CD4-positive, CD25-positive, alpha-beta regulatory T cell (primary cell): ENCODE measurements at regions not wholly inside any gene's neighbourhood (a gene's known extent, or its start where the extent isn't known, plus 50 kb on each side); places are given as distances from the start of the nearest gene placed in this dataset.
"Not testable (repeated sequence)": the region's sequence is repeated elsewhere in the genome, so short reads cannot be mapped to it uniquely, and the experiment has no call there.

Source experiments
- ATAC-seq, 2 donors: fragments of 150-1000 bp; cut with Tn5 transposase; one replicate each; pipeline ENCODE4 v1.10.0; 2021; ENCODE audit warnings: low read depth in 2 of 2, moderate number of reproducible peaks in 2 of 2, moderate library complexity in 1 of 2
- DNase-seq, 3 donors: peaks; one replicate each; pipeline versions ENCODE4 v3.0.0 to v3.0.0-alpha.2; 2012 to 2022; ENCODE audit warnings: mixed read lengths in 1 of 3
- H3K27ac ChIP-seq: one replicate; pipeline ENCODE4 v1.7.0; 2013; ENCODE audit warnings: mild to moderate bottlenecking, low read length; ENCODE audit not compliant: insufficient read depth, poor library complexity, severe bottlenecking
- H3K27me3 ChIP-seq: one replicate; pipeline ENCODE4 v1.7.0; 2013; ENCODE audit warnings: low read length; ENCODE audit not compliant: control insufficient read depth, insufficient read depth
- H3K36me3 ChIP-seq: one replicate; pipeline ENCODE4 v1.7.0; 2013; ENCODE audit warnings: mild to moderate bottlenecking, low read length, moderate library complexity; ENCODE audit not compliant: control insufficient read depth, insufficient read depth
- H3K4me1 ChIP-seq: 2 replicates; pipeline ENCODE4 v1.7.0; 2013; ENCODE audit warnings: mild to moderate bottlenecking, low read length; ENCODE audit not compliant: insufficient read depth, control insufficient read depth, poor library complexity, severe bottlenecking
- H3K4me3 ChIP-seq: one replicate; pipeline ENCODE4 v1.7.0; 2013; ENCODE audit warnings: low read depth, mild to moderate bottlenecking, low read length, moderate library complexity
- H3K9me3 ChIP-seq, 2 experiments: 1 replicate in 1 of 2; 2 replicates in 1 of 2; pipeline ENCODE4 v1.7.0; 2013; ENCODE audit warnings: low read length in 2 of 2, mild to moderate bottlenecking in 1 of 2, moderate library complexity in 1 of 2; ENCODE audit not compliant: control insufficient read depth in 2 of 2
- H3K27ac Mint-ChIP-seq, 3 donors: one replicate each; pipeline ENCODE4 v1.8.0; 2020 to 2022; ENCODE audit warnings: mild to moderate bottlenecking in 3 of 3, mixed read lengths in 3 of 3, moderate library complexity in 2 of 3
- H3K27me3 Mint-ChIP-seq: one replicate; pipeline ENCODE4 v1.8.0; 2022; ENCODE audit warnings: mild to moderate bottlenecking, mixed read lengths
- H3K36me3 Mint-ChIP-seq: one replicate; pipeline ENCODE4 v1.8.0; 2020; ENCODE audit warnings: mixed read lengths
- H3K4me1 Mint-ChIP-seq, 4 donors: one replicate each; pipeline ENCODE4 v1.8.0; 2020 to 2022; ENCODE audit warnings: mixed read lengths in 4 of 4, mild to moderate bottlenecking in 1 of 4
- H3K4me3 Mint-ChIP-seq, 4 donors: one replicate each; pipeline ENCODE4 v1.8.0; 2020 to 2022; ENCODE audit warnings: mild to moderate bottlenecking in 4 of 4, mixed read lengths in 4 of 4, moderate library complexity in 3 of 4
- H3K9me3 Mint-ChIP-seq, 7 donors: one replicate each; pipeline ENCODE4 v1.8.0; 2020 to 2022; ENCODE audit warnings: mixed read lengths in 7 of 7, mild to moderate bottlenecking in 3 of 7, moderate library complexity in 2 of 7

GRCh38 chr12:114038962-114039361, 72.8 kb upstream of the RBM19 start:
- Mint-ChIP-seq H3K9me3 (no peaks in the 10 kb centered on the region), H3K27ac (no peak overlapping the region), H3K4me1 (no peaks in the 10 kb centered on the region), H3K4me3 (no peak overlapping the region), H3K36me3 (no peaks in the 10 kb centered on the region), H3K27me3 (no peaks in the 10 kb centered on the region)
- no peaks in the 10 kb centered on the region for H3K4me1 ChIP-seq
- no peak for ATAC-seq
- H3K9me3 ChIP-seq: no peaks in the 10 kb centered on the region
- peaks cover 2% of the 10 kb centered on the region for H3K27me3 ChIP-seq
- H3K4me3 ChIP-seq: no peak overlapping the region
- DNase-seq: no peak
- no peaks in the 10 kb centered on the region for H3K36me3 ChIP-seq
- no peak overlapping the region for H3K27ac ChIP-seq

GRCh38 chr12:114032801-114033200, 66.7 kb upstream of the RBM19 start:
- Histone ChIP-seq H3K27ac (no peak overlapping the region), H3K4me1 (no peaks in the 10 kb centered on the region), H3K4me3 (no peak overlapping the region), H3K27me3 (peaks cover 2% of the 10 kb centered on the region), H3K9me3 (no peaks in the 10 kb centered on the region), H3K36me3 (no peaks in the 10 kb centered on the region)
- DNase-seq (no peak), ATAC-seq (no peak)
- H3K4me3 Mint-ChIP-seq: no peak overlapping the region
- H3K9me3 Mint-ChIP-seq: no peaks in the 10 kb centered on the region
- H3K4me1 Mint-ChIP-seq: no peaks in the 10 kb centered on the region
- H3K36me3 Mint-ChIP-seq: no peaks in the 10 kb centered on the region
- no peak overlapping the region for H3K27ac Mint-ChIP-seq
- peaks cover 6% of the 10 kb centered on the region for H3K27me3 Mint-ChIP-seq

GRCh38 chr12:114030451-114030850, 64.3 kb upstream of the RBM19 start:
- no peaks in the 10 kb centered on the region for H3K36me3 Mint-ChIP-seq
- no peak overlapping the region for H3K27ac Mint-ChIP-seq
- Histone ChIP-seq H3K36me3 (no peaks in the 10 kb centered on the region), H3K27me3 (peaks cover 2% of the 10 kb centered on the region), H3K4me3 (no peak overlapping the region), H3K27ac (no peak overlapping the region), H3K4me1 (no peaks in the 10 kb centered on the region), H3K9me3 (no peaks in the 10 kb centered on the region)
- H3K4me1 Mint-ChIP-seq: no peaks in the 10 kb centered on the region
- DNase-seq (no peak), ATAC-seq (no peak)
- no peak overlapping the region for H3K4me3 Mint-ChIP-seq
- peaks cover 6% of the 10 kb centered on the region for H3K27me3 Mint-ChIP-seq
- peaks cover 0 to 1% (median 0%) of the 10 kb centered on the region in 7 donors for H3K9me3 Mint-ChIP-seq

GRCh38 chr12:114026805-114027204, 60.7 kb upstream of the RBM19 start:
- Mint-ChIP-seq H3K36me3 (no peaks in the 10 kb centered on the region), H3K4me3 (no peak overlapping the region), H3K4me1 (no peaks in the 10 kb centered on the region), H3K27ac (no peak overlapping the region), H3K9me3 (peaks cover 0 to 3% (median 0%) of the 10 kb centered on the region in 7 donors), H3K27me3 (no peaks in the 10 kb centered on the region)
- Histone ChIP-seq H3K4me1 (no peaks in the 10 kb centered on the region), H3K27ac (no peak overlapping the region), H3K9me3 (no peaks in the 10 kb centered on the region), H3K4me3 (no peak overlapping the region), H3K27me3 (peaks cover 2% of the 10 kb centered on the region), H3K36me3 (no peaks in the 10 kb centered on the region)
- DNase-seq (no peak), ATAC-seq (no peak)

- Mint-ChIP-seq H3K27ac (no peak overlapping the region), H3K4me3 (no peak overlapping the region), H3K27me3 (no peaks in the 10 kb centered on the region), H3K9me3 (peaks cover 0 to 3% (median 0%) of the 10 kb centered on the region in 7 donors), H3K4me1 (no peaks in the 10 kb centered on the region), H3K36me3 (no peaks in the 10 kb centered on the region)
- DNase-seq: no peak
- H3K27me3 ChIP-seq: peaks cover 1% of the 10 kb centered on the region
- H3K9me3 ChIP-seq: no peaks in the 10 kb centered on the region
- no peak for ATAC-seq
- H3K4me3 ChIP-seq: no peak overlapping the region
- no peak overlapping the region for H3K27ac ChIP-seq
- no peaks in the 10 kb centered on the region for H3K4me1 ChIP-seq
- H3K36me3 ChIP-seq: no peaks in the 10 kb centered on the region
Measured at GRCh38 chr12:114025935-114026334, 59.8 kb upstream of the RBM19 start.

- H3K27me3 ChIP-seq, H3K9me3 Mint-ChIP-seq, H3K4me3 Mint-ChIP-seq, ATAC-seq, H3K36me3 Mint-ChIP-seq, H3K27ac ChIP-seq, H3K36me3 ChIP-seq, DNase-seq, H3K4me1 ChIP-seq, H3K4me1 Mint-ChIP-seq, H3K4me3 ChIP-seq, H3K9me3 ChIP-seq, H3K27ac Mint-ChIP-seq: not testable (repeated sequence)
- H3K27me3 Mint-ChIP-seq: peaks cover 16% of the 10 kb centered on the region
Measured at GRCh38 chr12:114022081-114022480, 56.0 kb upstream of the RBM19 start.

- Mint-ChIP-seq H3K4me1 (no peaks in the 10 kb centered on the region), H3K27me3 (peaks cover 16% of the 10 kb centered on the region), H3K36me3 (no peaks in the 10 kb centered on the region), H3K27ac (no peak overlapping the region), H3K9me3 (peaks cover 0 to 1% (median 0%) of the 10 kb centered on the region in 7 donors), H3K4me3 (no peak overlapping the region)
- no peak overlapping the region for H3K4me3 ChIP-seq
- H3K9me3 ChIP-seq: no peaks in the 10 kb centered on the region
- no peaks in the 10 kb centered on the region for H3K36me3 ChIP-seq
- H3K4me1 ChIP-seq: no peaks in the 10 kb centered on the region
- no peak for DNase-seq
- no peak overlapping the region for H3K27ac ChIP-seq
- no peaks in the 10 kb centered on the region for H3K27me3 ChIP-seq
- no peak for ATAC-seq
Measured at GRCh38 chr12:114018669-114019068, 52.5 kb upstream of the RBM19 start.
